ENCODE measurements at regions not wholly inside any gene's neighbourhood (a gene's known extent, or its start where the extent isn't known, plus 50 kb on each side); places are given as distances from the start of the nearest gene placed in this dataset.

- no peak for DNase-seq
- Histone ChIP-seq H3K36me3 (no peaks in the 10 kb centered on the region), H3K4me1 (no peaks in the 10 kb centered on the region), H3K9me3 (no peaks in the 10 kb centered on the region), H3K4me3 (no peak overlapping the region), H3K27me3 (no peaks in the 10 kb centered on the region), H3K27ac (no peak overlapping the region)
- TF ChIP-seq POLR2A (IDR thresholded peaks at IDR 0.05) (no peak), CTCF (IDR thresholded peaks at IDR 0.05) (no peak)
- intact Hi-C loops (cut with DNase I; ENCODE audit: low total_unique reads) = no loop called here
Observed at GRCh38 chr16:62194828-62195227, 158.6 kb upstream of the CDH8 start.

GRCh38 chr16:62190426-62190825 is 154.2 kb upstream of the CDH8 start:
- Histone ChIP-seq H3K27me3 (no peaks in the 10 kb centered on the region), H3K9me3 (no peaks in the 10 kb centered on the region), H3K4me3 (no peak overlapping the region), H3K4me1 (no peaks in the 10 kb centered on the region), H3K27ac (no peak overlapping the region), H3K36me3 (no peaks in the 10 kb centered on the region)
- intact Hi-C loops (cut with DNase I; ENCODE audit: low total_unique reads) = no loop called here
- DNase-seq = no peak
- TF ChIP-seq CTCF (IDR thresholded peaks at IDR 0.05) = no peak
- no peak for TF ChIP-seq POLR2A (IDR thresholded peaks at IDR 0.05)

- Histone ChIP-seq H3K27me3 (no peaks in the 10 kb centered on the region), H3K4me3 (no peak overlapping the region), H3K9me3 (no peaks in the 10 kb centered on the region), H3K4me1 (no peaks in the 10 kb centered on the region), H3K27ac (no peak overlapping the region), H3K36me3 (no peaks in the 10 kb centered on the region)
- intact Hi-C loops (cut with DNase I; ENCODE audit: low total_unique reads) = no loop called here
- no peak for DNase-seq
- TF ChIP-seq CTCF (IDR thresholded peaks at IDR 0.05) (no peak), POLR2A (IDR thresholded peaks at IDR 0.05) (no peak)
Observed at GRCh38 chr16:62177351-62178203, 141.3 kb upstream of the CDH8 start.

GRCh38 chr16:62170642-62171041 is 134.4 kb upstream of the CDH8 start:
- TF ChIP-seq CTCF (IDR thresholded peaks at IDR 0.05) (no peak), POLR2A (IDR thresholded peaks at IDR 0.05) (no peak)
- Histone ChIP-seq H3K27me3 (no peaks in the 10 kb centered on the region), H3K4me3 (no peak overlapping the region), H3K36me3 (no peaks in the 10 kb centered on the region), H3K4me1 (no peaks in the 10 kb centered on the region), H3K27ac (no peak overlapping the region), H3K9me3 (no peaks in the 10 kb centered on the region)
- intact Hi-C loops (cut with DNase I; ENCODE audit: low total_unique reads) = no loop called here
- no peak for DNase-seq

GRCh38 chr16:62167551-62167950 is 131.3 kb upstream of the CDH8 start:
- H3K4me1 ChIP-seq = no peaks in the 10 kb centered on the region
- intact Hi-C loops (cut with DNase I; ENCODE audit: low total_unique reads) = no loop called here
- no peaks in the 10 kb centered on the region for H3K9me3 ChIP-seq
- no peaks in the 10 kb centered on the region for H3K27me3 ChIP-seq
- TF ChIP-seq CTCF (IDR thresholded peaks at IDR 0.05) = no peak
- TF ChIP-seq POLR2A (IDR thresholded peaks at IDR 0.05) = no peak
- no peak overlapping the region for H3K27ac ChIP-seq
- no peaks in the 10 kb centered on the region for H3K36me3 ChIP-seq
- no peak for DNase-seq
- H3K4me3 ChIP-seq = no peak overlapping the region

Measured in uterus (tissue), 3 donors.